ENCODE measurements at regions not wholly inside any gene's neighbourhood (a gene's known extent, or its start where the extent isn't known, plus 50 kb on each side); places are given as distances from the start of the nearest gene placed in this dataset.
"Not testable (repeated sequence)": the region's sequence is repeated elsewhere in the genome, so short reads cannot be mapped to it uniquely, and the experiment has no call there.

GRCh38 chr4:20158195-20158594 lies 93.5 kb upstream of the SLIT2 start:
- DNase-seq (ENCODE audit: low read depth), result no peak
- TF ChIP-seq CTCF (IDR thresholded peaks at IDR 0.05; ENCODE audit: low read depth, low read length, missing control alignments), result no peak
- H3K4me3 ChIP-seq (ENCODE audit: low read depth, low read length), result no peak overlapping the region

GRCh38 chr4:20151436-20151835 lies 100.3 kb upstream of the SLIT2 start:
- no peak for DNase-seq (ENCODE audit: low read depth)
- TF ChIP-seq CTCF (IDR thresholded peaks at IDR 0.05; ENCODE audit: low read depth, low read length, missing control alignments), result no peak
- no peak overlapping the region for H3K4me3 ChIP-seq (ENCODE audit: low read depth, low read length)

- not testable (repeated sequence) for H3K4me3 ChIP-seq (ENCODE audit: low read depth, low read length); DNase-seq (ENCODE audit: low read depth)
Measured at GRCh38 chr4:20149143-20149542, 102.6 kb upstream of the SLIT2 start.

GRCh38 chr4:20137176-20137575 lies 114.5 kb upstream of the SLIT2 start:
- DNase-seq (ENCODE audit: low read depth), result no peak
- no peak for TF ChIP-seq CTCF (IDR thresholded peaks at IDR 0.05; ENCODE audit: low read depth, low read length, missing control alignments)
- no peak overlapping the region for H3K4me3 ChIP-seq (ENCODE audit: low read depth, low read length)

- DNase-seq (ENCODE audit: low read depth), result no peak
- no peak overlapping the region for H3K4me3 ChIP-seq (ENCODE audit: low read depth, low read length)
- no peak for TF ChIP-seq CTCF (IDR thresholded peaks at IDR 0.05; ENCODE audit: low read depth, low read length, missing control alignments)
Measured at GRCh38 chr4:20127626-20128025, 124.1 kb upstream of the SLIT2 start.

- no peak for DNase-seq (ENCODE audit: low read depth)
- TF ChIP-seq CTCF (IDR thresholded peaks at IDR 0.05; ENCODE audit: low read depth, low read length, missing control alignments), result no peak
- no peak overlapping the region for H3K4me3 ChIP-seq (ENCODE audit: low read depth, low read length)
Measured at GRCh38 chr4:20126906-20127305, 124.8 kb upstream of the SLIT2 start.

- no peak for DNase-seq (ENCODE audit: low read depth)
- no peak for TF ChIP-seq CTCF (IDR thresholded peaks at IDR 0.05; ENCODE audit: low read depth, low read length, missing control alignments)
Measured at GRCh38 chr4:20124317-20125026, 127.2 kb upstream of the SLIT2 start.

More at GRCh38 chr4:20124317-20125026, 127.2 kb upstream of the SLIT2 start:
- H3K4me3 ChIP-seq (ENCODE audit: low read depth, low read length), result no peak overlapping the region

All from GM12864 (cell line).